Activated naive CD8-positive, alpha-beta T cell treated with anti-CD3 and anti-CD28 coated beads for 36 hours (primary cell): ENCODE measurements at regions not wholly inside any gene's neighbourhood (a gene's known extent, or its start where the extent isn't known, plus 50 kb on each side); places are given as distances from the start of the nearest gene placed in this dataset.
"Not testable (repeated sequence)": the region's sequence is repeated elsewhere in the genome, so short reads cannot be mapped to it uniquely, and the experiment has no call there.

ENCODE experiments used
- DNase-seq: peaks from one replicate; pipeline ENCODE4 v3.0.0; 2021
- H3K27ac Mint-ChIP-seq: one replicate; pipeline ENCODE4 v1.8.0; 2022; ENCODE audit warnings: mild to moderate bottlenecking, moderate library complexity, mixed read lengths
- H3K27me3 Mint-ChIP-seq: one replicate; pipeline ENCODE4 v1.8.0; 2022; ENCODE audit warnings: mild to moderate bottlenecking, mixed read lengths
- H3K36me3 Mint-ChIP-seq: one replicate; pipeline ENCODE4 v1.8.0; 2021; ENCODE audit warnings: mild to moderate bottlenecking, mixed read lengths
- H3K4me1 Mint-ChIP-seq: one replicate; pipeline ENCODE4 v1.8.0; 2021; ENCODE audit warnings: mixed read lengths
- H3K4me3 Mint-ChIP-seq: one replicate; pipeline ENCODE4 v1.8.0; 2022; ENCODE audit warnings: mild to moderate bottlenecking, moderate library complexity, mixed read lengths
- H3K9me3 Mint-ChIP-seq: one replicate; pipeline ENCODE4 v1.8.0; 2022; ENCODE audit warnings: mixed read lengths

- no peaks in the 10 kb centered on the region for H3K36me3 Mint-ChIP-seq
- no peak overlapping the region for H3K27ac Mint-ChIP-seq
- DNase-seq, result no peak
- no peaks in the 10 kb centered on the region for H3K9me3 Mint-ChIP-seq
- no peak overlapping the region for H3K4me3 Mint-ChIP-seq
- no peaks in the 10 kb centered on the region for H3K4me1 Mint-ChIP-seq
- no peaks in the 10 kb centered on the region for H3K27me3 Mint-ChIP-seq
These were observed 118.7 kb upstream of the CDH5 start for GRCh38 chr16:66247516-66248481.

DNA sequence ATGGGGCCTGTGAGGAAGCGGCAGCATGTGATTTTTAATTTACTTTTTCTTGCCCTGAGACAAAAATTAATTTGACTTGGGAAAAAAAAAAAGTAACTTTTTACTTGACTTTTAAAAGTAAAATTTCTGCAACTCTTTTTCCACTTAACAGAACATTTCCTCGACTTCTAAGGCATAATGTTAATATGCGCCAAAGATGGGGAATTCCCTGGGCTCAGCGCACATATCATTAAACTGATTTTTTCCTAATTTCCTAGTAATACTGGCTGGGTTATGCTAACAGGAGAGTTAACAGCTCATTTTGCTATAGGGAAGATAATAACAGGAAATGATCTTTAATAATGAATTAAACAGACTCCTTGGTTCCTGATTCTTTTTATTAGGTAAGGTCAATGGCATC lies 120.6 kb upstream of the CDH5 start:
- H3K27me3 Mint-ChIP-seq, result peaks cover 4% of the 10 kb centered on the region
- H3K36me3 Mint-ChIP-seq, result no peaks in the 10 kb centered on the region
- H3K4me3 Mint-ChIP-seq, result no peak overlapping the region
- DNase-seq, result no peak
- no peaks in the 10 kb centered on the region for H3K4me1 Mint-ChIP-seq
- no peak overlapping the region for H3K27ac Mint-ChIP-seq
- H3K9me3 Mint-ChIP-seq, result no peaks in the 10 kb centered on the region

DNA sequence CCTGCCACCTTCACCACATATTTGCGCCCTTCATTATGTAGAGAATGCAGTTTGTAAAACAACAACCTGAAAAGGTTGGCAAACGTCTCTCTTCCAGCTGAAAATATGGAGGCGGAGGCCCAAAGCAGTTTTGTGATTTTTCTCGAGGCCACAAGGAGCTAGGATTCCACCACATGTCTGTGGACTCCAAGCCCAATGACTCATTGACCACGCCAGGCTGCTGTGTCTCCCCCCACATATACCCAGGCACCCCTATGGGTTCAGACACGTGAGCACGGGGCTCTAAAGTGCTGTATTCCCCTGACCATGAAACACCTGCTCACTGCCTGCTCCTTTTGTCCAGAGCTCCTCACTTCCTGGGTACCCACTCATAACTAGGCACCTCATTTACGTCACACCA lies 121.4 kb upstream of the CDH5 start:
- Mint-ChIP-seq H3K27me3 (peaks cover 11% of the 10 kb centered on the region), H3K9me3 (peaks cover 2% of the 10 kb centered on the region), H3K36me3 (no peaks in the 10 kb centered on the region), H3K27ac (no peak overlapping the region), H3K4me1 (no peaks in the 10 kb centered on the region), H3K4me3 (no peak overlapping the region)
- no peak for DNase-seq

GRCh38 chr16:66242672-66243071 lies 123.8 kb upstream of the CDH5 start:
- H3K36me3 Mint-ChIP-seq, result no peaks in the 10 kb centered on the region
- peaks cover 6% of the 10 kb centered on the region for H3K9me3 Mint-ChIP-seq
- H3K27ac Mint-ChIP-seq, result no peak overlapping the region
- H3K4me1 Mint-ChIP-seq, result no peaks in the 10 kb centered on the region
- peaks cover 17% of the 10 kb centered on the region for H3K27me3 Mint-ChIP-seq
- no peak overlapping the region for H3K4me3 Mint-ChIP-seq
- no peak for DNase-seq

GRCh38 chr16:66242206-66242605 lies 124.3 kb upstream of the CDH5 start:
- not testable (repeated sequence) for H3K9me3 Mint-ChIP-seq, H3K4me1 Mint-ChIP-seq, H3K4me3 Mint-ChIP-seq, H3K36me3 Mint-ChIP-seq, H3K27ac Mint-ChIP-seq, DNase-seq
- H3K27me3 Mint-ChIP-seq, result peaks cover 17% of the 10 kb centered on the region

DNA sequence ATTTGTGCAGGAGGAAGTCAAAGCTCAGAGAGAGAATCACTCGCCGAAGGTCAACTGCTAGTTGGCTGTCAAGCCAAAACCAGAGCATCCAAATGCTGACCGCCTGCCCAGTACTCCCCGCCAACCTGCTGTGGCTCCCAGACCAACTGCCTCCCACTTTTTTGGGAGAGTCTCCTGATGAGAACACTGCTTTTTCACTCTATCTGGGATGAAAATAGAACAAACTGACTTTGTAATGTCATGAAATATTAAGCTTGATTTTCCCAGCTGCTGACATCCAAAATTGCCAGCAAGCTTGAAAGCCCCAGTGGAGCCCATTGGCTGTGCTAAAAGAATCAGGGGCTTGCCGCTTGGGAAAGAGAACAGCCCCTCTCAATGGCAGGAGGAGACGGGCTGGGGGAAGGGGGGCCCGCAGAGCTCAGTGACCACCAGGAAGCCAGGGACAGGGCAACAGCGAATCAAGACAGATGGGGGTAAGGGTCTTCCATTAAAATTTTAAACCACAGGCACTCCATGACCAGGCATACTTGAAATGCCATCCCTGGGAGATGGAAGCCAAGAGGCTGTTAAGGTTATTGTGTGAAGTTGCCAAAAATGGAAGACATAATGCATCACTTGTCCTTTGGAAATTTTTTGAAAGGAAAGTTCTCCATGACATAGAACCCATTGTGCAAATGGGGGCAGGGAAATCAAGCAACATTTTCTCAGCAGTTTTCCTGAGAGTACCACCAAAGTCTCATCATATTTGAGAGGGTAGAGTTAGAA lies 125.7 kb upstream of the CDH5 start:
- no peaks in the 10 kb centered on the region for H3K4me1 Mint-ChIP-seq
- H3K36me3 Mint-ChIP-seq, result no peaks in the 10 kb centered on the region
- no peak overlapping the region for H3K27ac Mint-ChIP-seq
- H3K9me3 Mint-ChIP-seq, result peaks cover 6% of the 10 kb centered on the region
- no peak overlapping the region for H3K4me3 Mint-ChIP-seq
- H3K27me3 Mint-ChIP-seq, result peaks cover 17% of the 10 kb centered on the region
- DNase-seq, result no peak

GRCh38 chr16:66240088-66240487 lies 126.4 kb upstream of the CDH5 start:
- Mint-ChIP-seq H3K36me3 (no peaks in the 10 kb centered on the region), H3K27me3 (peaks cover 17% of the 10 kb centered on the region), H3K4me3 (no peak overlapping the region), H3K4me1 (no peaks in the 10 kb centered on the region), H3K27ac (no peak overlapping the region), H3K9me3 (peaks cover 6% of the 10 kb centered on the region)
- no peak for DNase-seq

GRCh38 chr16:66238696-66239095 lies 127.8 kb upstream of the CDH5 start:
- Mint-ChIP-seq H3K9me3 (peaks cover 6% of the 10 kb centered on the region), H3K27ac (no peak overlapping the region), H3K27me3 (peaks cover 17% of the 10 kb centered on the region), H3K4me3 (no peak overlapping the region), H3K4me1 (no peaks in the 10 kb centered on the region), H3K36me3 (no peaks in the 10 kb centered on the region)
- DNase-seq, result no peak

GRCh38 chr16:66236301-66236700 lies 130.2 kb upstream of the CDH5 start:
- peaks cover 6% of the 10 kb centered on the region for H3K9me3 Mint-ChIP-seq
- peaks cover 19% of the 10 kb centered on the region for H3K27me3 Mint-ChIP-seq
- DNase-seq, result no peak
- H3K36me3 Mint-ChIP-seq, result no peaks in the 10 kb centered on the region
- H3K4me3 Mint-ChIP-seq, result no peak overlapping the region
- no peak overlapping the region for H3K27ac Mint-ChIP-seq
- no peaks in the 10 kb centered on the region for H3K4me1 Mint-ChIP-seq

GRCh38 chr16:66231452-66232160 lies 134.9 kb upstream of the CDH5 start:
- no peak overlapping the region for H3K4me3 Mint-ChIP-seq
- H3K27ac Mint-ChIP-seq, result no peak overlapping the region
- no peaks in the 10 kb centered on the region for H3K9me3 Mint-ChIP-seq
- no peaks in the 10 kb centered on the region for H3K36me3 Mint-ChIP-seq
- H3K27me3 Mint-ChIP-seq, result peaks cover 4% of the 10 kb centered on the region
- DNase-seq, result no peak
- H3K4me1 Mint-ChIP-seq, result peaks cover 4% of the 10 kb centered on the region

DNA sequence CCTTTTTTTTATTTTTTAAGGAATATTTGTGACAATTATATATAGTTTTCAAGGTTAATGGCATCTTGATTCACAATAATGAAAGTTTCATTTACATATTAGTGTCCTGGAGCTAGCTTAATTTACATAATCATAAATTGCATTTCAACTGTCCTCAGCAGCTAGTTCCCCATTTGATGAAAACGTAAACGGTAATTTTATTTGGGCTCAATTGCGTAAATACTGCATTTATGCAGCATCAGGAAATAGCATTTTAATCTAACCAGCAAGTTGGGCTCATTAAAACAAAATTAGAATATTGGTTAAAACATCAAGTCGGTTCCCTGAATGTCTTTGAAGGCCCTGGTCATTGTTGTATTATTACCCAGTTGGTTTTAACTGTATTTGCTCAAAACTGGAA lies 136.8 kb upstream of the CDH5 start:
- Mint-ChIP-seq H3K27me3 (peaks cover 4% of the 10 kb centered on the region), H3K36me3 (no peaks in the 10 kb centered on the region), H3K9me3 (no peaks in the 10 kb centered on the region), H3K27ac (no peak overlapping the region), H3K4me3 (no peak overlapping the region), H3K4me1 (peaks cover 4% of the 10 kb centered on the region)
- DNase-seq, result no peak

DNA sequence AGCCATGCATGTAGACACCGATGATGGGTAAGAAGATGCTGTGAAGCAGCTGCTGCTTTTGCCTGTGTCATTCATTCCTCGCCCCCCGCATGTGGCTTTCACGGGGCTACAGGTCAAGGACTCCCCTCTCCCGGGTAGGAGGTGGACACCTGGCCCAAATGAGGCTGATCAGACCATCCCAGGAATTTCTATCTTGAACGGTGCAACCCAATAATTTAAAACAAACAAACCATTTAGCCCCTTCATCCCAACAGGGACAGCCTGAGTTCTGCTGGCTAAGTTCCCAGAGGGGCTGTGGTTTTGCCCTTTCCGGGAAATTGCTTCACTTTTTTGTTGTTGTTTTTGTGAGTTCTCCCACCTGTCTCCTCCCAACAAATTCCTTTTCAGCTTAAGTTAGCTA lies 137.7 kb upstream of the CDH5 start:
- DNase-seq, result no peak
- H3K9me3 Mint-ChIP-seq, result no peaks in the 10 kb centered on the region

DNA sequence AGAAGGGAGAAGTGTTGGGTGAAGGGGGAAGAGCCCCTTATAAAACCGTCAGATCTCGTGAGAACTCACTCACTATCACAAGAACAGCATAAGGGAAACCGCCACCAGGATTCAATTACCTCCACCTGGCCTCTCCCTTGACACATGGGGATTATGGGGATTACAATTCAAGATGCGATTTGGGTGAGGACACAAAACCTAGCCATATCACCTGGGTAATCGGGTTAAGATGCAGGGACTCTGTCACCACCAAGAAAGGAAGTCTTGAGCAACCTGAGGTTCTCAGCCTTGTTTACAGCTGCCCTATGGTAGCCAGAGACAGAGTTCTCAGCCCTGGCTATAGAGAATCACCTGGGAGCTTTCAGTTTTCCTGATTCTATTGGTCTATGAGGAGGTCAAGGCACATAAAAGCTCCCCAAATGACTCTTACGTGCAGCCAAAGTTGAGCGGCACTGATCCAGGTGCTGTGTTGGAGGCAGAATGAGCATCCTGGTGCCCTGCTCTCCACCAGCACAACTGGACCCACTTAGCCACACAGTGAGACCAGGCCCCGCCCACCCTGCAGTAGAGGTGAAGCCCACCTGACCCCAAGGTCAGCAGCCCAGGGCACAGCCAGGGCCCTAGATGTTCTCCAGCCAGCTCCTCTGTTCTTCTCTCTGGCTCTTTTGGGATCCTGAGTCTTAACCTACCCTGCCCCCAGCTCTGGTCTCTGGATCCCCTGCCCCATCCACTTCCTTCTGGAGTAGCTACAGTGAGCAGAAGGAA lies 138.5 kb upstream of the CDH5 start:
- no peak overlapping the region for H3K27ac Mint-ChIP-seq
- peaks cover 4% of the 10 kb centered on the region for H3K4me1 Mint-ChIP-seq
- DNase-seq, result no peak
- H3K36me3 Mint-ChIP-seq, result no peaks in the 10 kb centered on the region
- H3K4me3 Mint-ChIP-seq, result no peak overlapping the region
- H3K9me3 Mint-ChIP-seq, result no peaks in the 10 kb centered on the region
- H3K27me3 Mint-ChIP-seq, result peaks cover 4% of the 10 kb centered on the region

More for the DNA sequence above, 137.7 kb upstream of the CDH5 start:
- Mint-ChIP-seq H3K4me1 (peaks cover 4% of the 10 kb centered on the region), H3K36me3 (no peaks in the 10 kb centered on the region), H3K27ac (no peak overlapping the region), H3K4me3 (no peak overlapping the region), H3K27me3 (peaks cover 4% of the 10 kb centered on the region)

DNA sequence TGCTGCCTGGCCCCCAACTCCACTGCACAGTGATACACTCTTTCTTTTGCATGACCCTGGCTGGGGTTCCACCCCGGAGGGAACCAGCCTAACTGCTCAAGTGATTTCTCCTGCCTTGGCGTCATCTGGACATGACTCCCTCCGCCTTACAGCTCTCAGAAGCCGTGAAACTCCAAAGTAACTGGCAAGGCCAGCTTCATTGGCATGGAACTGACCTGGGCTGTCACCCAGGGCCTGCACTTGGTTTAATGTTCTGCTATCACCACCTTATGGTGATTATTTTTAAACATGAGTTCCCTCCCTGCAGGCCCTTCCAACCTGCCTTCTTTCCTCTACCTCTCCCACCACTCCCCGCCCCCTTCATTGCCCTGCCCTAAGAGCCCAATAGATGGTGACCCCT lies 139.7 kb upstream of the CDH5 start:
- Mint-ChIP-seq H3K9me3 (no peaks in the 10 kb centered on the region), H3K27ac (no peak overlapping the region), H3K4me1 (peaks cover 4% of the 10 kb centered on the region), H3K36me3 (no peaks in the 10 kb centered on the region), H3K27me3 (no peaks in the 10 kb centered on the region), H3K4me3 (no peak overlapping the region)
- DNase-seq, result no peak
